ENCODE measurements at regions not wholly inside any gene's neighbourhood (a gene's known extent, or its start where the extent isn't known, plus 50 kb on each side); places are given as distances from the start of the nearest gene placed in this dataset.

- no peak for DNase-seq (ENCODE audit: low read depth, low spot score)
- no peak overlapping the region for H3K27ac ChIP-seq (ENCODE audit: low read depth, low read length)
- ChIA-PET POLR2A (no interaction called here), CTCF (interaction anchor here (0.9 kb wide), 1 partner anchor 18 kb away, joined by 3 read pairs; no protein-coding TSS in a partner anchor)
- peaks cover 12% of the 10 kb centered on the region for H3K27me3 ChIP-seq (ENCODE audit: control insufficient read depth, insufficient read depth, low read length)
- H3K9me3 ChIP-seq (ENCODE audit: control insufficient read depth, insufficient read depth, low read length): peaks cover 7% of the 10 kb centered on the region; the same call in 1 of the 2 replicates
- H3K4me3 ChIP-seq (ENCODE audit: low read depth, low read length): no peak overlapping the region
- TF ChIP-seq CTCF (IDR thresholded peaks at IDR 0.05; ENCODE audit: low read depth, low read length): no peak
Measured at GRCh38 chr13:99083981-99084380, 106.1 kb upstream of the DOCK9 start.

- Histone ChIP-seq H3K9me3 (ENCODE audit: control insufficient read depth, insufficient read depth, low read length) (peaks cover 7% of the 10 kb centered on the region; the same call in 1 of the 2 replicates), H3K27ac (ENCODE audit: low read depth, low read length) (no peak overlapping the region), H3K27me3 (ENCODE audit: control insufficient read depth, insufficient read depth, low read length) (peaks cover 12% of the 10 kb centered on the region), H3K4me3 (ENCODE audit: low read depth, low read length) (no peak overlapping the region)
- ChIA-PET CTCF (interaction anchor here (0.6 kb wide), 1 partner anchor 136 kb away, joined by 3 read pairs; no protein-coding TSS in a partner anchor), POLR2A (no interaction called here)
- no peak for TF ChIP-seq CTCF (IDR thresholded peaks at IDR 0.05; ENCODE audit: low read depth, low read length)
- DNase-seq (ENCODE audit: low read depth, low spot score): no peak
Measured at GRCh38 chr13:99085139-99085807, 107.4 kb upstream of the DOCK9 start.

GRCh38 chr13:99085808-99086266, 108.0 kb upstream of the DOCK9 start:
- DNase-seq (ENCODE audit: low read depth, low spot score): no peak
- peaks cover 12% of the 10 kb centered on the region for H3K27me3 ChIP-seq (ENCODE audit: control insufficient read depth, insufficient read depth, low read length)
- TF ChIP-seq CTCF (IDR thresholded peaks at IDR 0.05; ENCODE audit: low read depth, low read length): no peak
- H3K27ac ChIP-seq (ENCODE audit: low read depth, low read length): no peak overlapping the region
- H3K4me3 ChIP-seq (ENCODE audit: low read depth, low read length): peak overlapping the region; percentile 52
- peaks cover 7% of the 10 kb centered on the region; the same call in 1 of the 2 replicates for H3K9me3 ChIP-seq (ENCODE audit: control insufficient read depth, insufficient read depth, low read length)
- POLR2A ChIA-PET: no interaction called here
- CTCF ChIA-PET: interaction anchor here (0.6 kb wide), 1 partner anchor 135 kb away, joined by 3 read pairs; no protein-coding TSS in a partner anchor

GRCh38 chr13:99086267-99087097, 108.6 kb upstream of the DOCK9 start:
- ChIA-PET CTCF (no interaction called here), POLR2A (interaction anchor here (1.0 kb wide), 1 partner anchor 197 kb away, joined by 3 read pairs; no protein-coding TSS in a partner anchor)
- peaks cover 14% of the 10 kb centered on the region for H3K27me3 ChIP-seq (ENCODE audit: control insufficient read depth, insufficient read depth, low read length)
- peak overlapping the region; percentile 66 for H3K4me3 ChIP-seq (ENCODE audit: low read depth, low read length)
- no peak for TF ChIP-seq CTCF (IDR thresholded peaks at IDR 0.05; ENCODE audit: low read depth, low read length)
- H3K9me3 ChIP-seq (ENCODE audit: control insufficient read depth, insufficient read depth, low read length): peaks cover 7% of the 10 kb centered on the region; the same call in 1 of the 2 replicates
- no peak overlapping the region for H3K27ac ChIP-seq (ENCODE audit: low read depth, low read length)
- no peak for DNase-seq (ENCODE audit: low read depth, low spot score)

Data from AG04450 (cell line).